ENCODE measurements at regions not wholly inside any gene's neighbourhood (a gene's known extent, or its start where the extent isn't known, plus 50 kb on each side); places are given as distances from the start of the nearest gene placed in this dataset.

DNA sequence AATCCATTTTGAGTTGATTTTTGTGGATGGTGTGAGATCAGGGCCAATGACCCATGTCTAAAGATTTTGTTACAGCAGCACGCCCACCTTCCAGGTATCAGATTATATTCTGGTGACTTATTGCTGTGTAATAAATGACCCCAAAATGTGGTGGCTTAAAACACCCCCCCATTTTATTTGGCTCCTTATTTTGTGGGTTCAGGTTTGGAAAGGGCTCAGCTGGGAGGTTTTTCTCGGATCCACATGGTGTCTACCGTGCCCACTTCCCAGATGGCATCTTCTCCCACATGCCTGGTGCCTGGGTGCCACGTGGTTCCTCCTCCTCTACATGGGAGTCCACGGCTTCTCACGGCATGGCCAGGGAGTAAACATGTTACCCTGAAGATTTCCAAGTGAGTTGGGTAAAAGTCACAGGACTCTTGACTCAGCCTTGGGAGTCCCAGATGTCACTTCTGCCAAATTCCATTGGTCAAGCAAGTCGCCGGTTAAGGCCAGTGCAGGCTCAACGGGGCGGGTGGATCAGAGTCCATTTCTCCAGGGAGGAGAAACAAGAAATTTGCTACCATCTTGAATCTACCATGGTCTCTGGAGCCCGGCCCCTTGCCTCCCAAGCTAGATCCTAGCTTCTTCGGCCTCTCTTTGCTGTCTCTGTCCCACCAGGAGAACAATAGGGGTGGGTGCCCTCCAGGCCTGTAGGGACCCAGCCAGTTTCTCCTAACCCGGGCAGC, 214.3 kb downstream of the KIF26A start:
- Mint-ChIP-seq H3K27me3 (ENCODE audit: low read depth, poor library complexity) (peaks cover 37% of the 10 kb centered on the region), H3K4me3 (no peak overlapping the region), H3K27ac (no peak overlapping the region), H3K36me3 (ENCODE audit: low read depth) (no peaks in the 10 kb centered on the region), H3K9me3 (peaks cover 4% of the 10 kb centered on the region), H3K4me1 (peaks cover 5% of the 10 kb centered on the region)
- TF ChIP-seq, protein P1, sequence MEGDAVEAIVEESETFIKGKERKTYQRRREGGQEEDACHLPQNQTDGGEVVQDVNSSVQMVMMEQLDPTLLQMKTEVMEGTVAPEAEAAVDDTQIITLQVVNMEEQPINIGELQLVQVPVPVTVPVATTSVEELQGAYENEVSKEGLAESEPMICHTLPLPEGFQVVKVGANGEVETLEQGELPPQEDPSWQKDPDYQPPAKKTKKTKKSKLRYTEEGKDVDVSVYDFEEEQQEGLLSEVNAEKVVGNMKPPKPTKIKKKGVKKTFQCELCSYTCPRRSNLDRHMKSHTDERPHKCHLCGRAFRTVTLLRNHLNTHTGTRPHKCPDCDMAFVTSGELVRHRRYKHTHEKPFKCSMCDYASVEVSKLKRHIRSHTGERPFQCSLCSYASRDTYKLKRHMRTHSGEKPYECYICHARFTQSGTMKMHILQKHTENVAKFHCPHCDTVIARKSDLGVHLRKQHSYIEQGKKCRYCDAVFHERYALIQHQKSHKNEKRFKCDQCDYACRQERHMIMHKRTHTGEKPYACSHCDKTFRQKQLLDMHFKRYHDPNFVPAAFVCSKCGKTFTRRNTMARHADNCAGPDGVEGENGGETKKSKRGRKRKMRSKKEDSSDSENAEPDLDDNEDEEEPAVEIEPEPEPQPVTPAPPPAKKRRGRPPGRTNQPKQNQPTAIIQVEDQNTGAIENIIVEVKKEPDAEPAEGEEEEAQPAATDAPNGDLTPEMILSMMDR (IDR thresholded peaks at IDR 0.05) = no peak
- DNase-seq = no peak

DNA sequence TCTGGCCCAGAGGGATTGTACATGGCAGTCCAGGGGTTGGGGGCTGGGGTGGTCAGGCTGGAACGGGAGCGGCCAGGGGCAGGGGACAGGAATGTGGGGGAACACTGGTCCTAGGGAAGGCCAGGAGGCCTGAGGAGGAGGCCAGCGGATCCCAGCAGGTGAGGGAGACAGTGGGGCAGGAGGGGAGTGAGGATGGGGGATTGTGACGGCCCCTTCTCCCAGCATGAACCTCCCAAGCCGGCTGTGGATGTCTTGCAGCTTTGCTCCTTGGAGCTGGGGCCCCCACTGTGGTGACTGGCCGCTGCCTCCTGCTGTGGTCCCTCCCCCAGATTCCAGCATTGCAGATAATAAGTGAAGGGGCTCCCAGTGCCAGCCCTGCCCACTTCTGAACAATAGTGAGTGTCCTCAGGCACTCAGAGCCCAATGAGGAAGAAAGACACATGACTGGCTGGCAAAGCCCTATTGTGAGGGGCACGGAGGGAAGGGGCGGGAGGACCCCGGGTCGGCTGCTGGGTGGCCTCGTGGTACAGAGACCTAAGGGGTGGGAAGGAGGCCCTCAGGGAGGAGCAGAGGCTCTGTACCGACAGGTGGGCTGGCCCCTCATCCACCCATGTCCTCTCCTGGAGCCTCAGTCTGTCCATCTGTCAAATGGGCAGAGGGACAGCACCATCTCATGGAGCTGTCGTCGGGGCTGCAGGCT, 215.0 kb downstream of the KIF26A start:
- Mint-ChIP-seq H3K9me3 (peaks cover 4% of the 10 kb centered on the region), H3K4me1 (peaks cover 5% of the 10 kb centered on the region), H3K27ac (no peak overlapping the region), H3K4me3 (no peak overlapping the region), H3K27me3 (ENCODE audit: low read depth, poor library complexity) (peaks cover 36% of the 10 kb centered on the region), H3K36me3 (ENCODE audit: low read depth) (no peaks in the 10 kb centered on the region)
- DNase-seq = no peak
- TF ChIP-seq, protein P1 (IDR thresholded peaks at IDR 0.05) = no peak

DNA sequence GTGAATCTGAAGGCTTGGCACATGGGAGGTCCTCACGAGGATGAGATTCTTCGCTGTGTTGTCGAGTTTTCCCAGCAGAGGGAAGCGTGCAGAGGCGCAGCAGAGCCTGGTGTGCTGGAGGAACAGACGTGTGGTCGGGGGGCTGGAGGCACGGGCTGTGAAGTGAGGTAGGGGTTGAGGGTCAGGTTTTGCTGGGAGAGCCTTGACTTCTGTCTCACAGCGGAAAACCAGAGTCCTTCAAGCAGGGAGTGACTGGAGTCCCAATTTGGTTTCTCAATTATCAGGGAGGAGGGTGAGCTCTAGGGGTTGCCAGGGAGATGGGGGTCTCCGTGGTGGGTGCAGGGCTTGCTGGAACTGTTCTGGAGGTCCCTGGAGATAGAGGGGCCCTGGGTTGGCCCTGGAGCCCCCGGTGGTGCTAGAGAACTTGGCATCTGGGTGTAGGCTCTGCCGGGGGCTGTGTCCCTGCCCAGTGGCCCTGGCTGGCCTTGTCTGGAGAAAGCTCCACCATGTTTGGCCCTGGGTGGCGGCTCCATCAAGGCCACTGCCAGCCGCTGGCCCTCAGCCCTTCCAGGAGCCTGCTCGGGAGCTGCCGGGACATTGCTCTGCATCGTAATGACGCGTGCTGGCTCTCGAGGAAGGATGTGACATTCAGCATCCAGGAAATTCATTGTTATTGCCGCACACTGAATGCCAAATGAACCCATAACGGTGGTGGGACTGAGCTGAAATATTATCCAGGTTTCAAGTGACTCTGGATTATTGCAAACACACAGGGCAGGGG, 215.7 kb downstream of the KIF26A start:
- H3K4me3 Mint-ChIP-seq = no peak overlapping the region
- peaks cover 5% of the 10 kb centered on the region for H3K4me1 Mint-ChIP-seq
- H3K27ac Mint-ChIP-seq = no peak overlapping the region
- H3K36me3 Mint-ChIP-seq (ENCODE audit: low read depth) = no peaks in the 10 kb centered on the region
- peaks cover 4% of the 10 kb centered on the region for H3K9me3 Mint-ChIP-seq
- no peak for DNase-seq
- H3K27me3 Mint-ChIP-seq (ENCODE audit: low read depth, poor library complexity) = peaks cover 37% of the 10 kb centered on the region
- TF ChIP-seq, protein P1 (IDR thresholded peaks at IDR 0.05) = no peak

DNA sequence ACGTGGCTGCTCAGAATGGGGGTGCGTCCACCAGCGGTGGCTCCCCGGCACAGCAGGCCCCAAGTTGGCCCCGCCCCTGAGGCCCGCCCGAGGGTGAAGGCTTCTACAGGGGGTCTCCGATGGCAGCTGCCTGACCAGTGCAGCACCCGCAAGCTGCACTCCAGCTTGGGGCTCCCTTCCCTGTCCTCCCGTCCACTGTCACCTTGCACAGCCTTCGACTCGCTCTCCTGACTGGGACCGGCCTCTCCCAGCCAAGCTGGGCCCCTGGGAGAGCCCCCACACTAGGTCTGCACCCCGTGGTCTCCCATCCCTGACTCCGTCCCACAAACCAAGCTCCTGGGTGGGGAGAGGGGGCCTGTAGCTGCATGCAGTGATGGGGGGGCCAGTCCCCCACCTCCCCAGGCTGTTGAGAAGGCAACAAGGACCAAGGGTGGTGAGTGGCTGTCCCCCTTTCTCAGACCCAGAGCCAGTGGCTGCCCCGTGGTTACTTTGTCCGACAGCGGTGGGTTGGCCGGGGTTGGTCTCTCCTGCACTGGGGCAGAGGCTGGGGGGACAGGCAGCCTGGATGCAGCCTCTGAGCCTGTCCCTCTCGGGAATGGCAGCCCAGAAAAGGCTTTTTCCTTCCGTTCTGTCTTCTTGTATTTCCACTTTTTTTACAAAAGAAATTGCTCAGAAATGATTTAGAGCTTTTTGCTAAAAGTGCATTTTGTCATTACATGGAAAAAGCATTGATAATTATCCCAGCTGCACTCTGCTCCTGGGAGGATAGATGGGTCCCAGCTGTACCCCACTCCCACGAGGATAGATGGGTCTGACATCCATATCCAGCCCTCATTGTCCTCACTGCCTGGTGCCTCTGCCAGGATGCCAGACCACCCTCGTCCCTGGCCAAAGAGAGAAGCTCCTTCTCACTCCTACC, 217.0 kb downstream of the KIF26A start:
- H3K4me3 Mint-ChIP-seq = no peak overlapping the region

More for the DNA sequence above, 217.0 kb downstream of the KIF26A start:
- H3K9me3 Mint-ChIP-seq = peaks cover 4% of the 10 kb centered on the region
- no peaks in the 10 kb centered on the region for H3K36me3 Mint-ChIP-seq (ENCODE audit: low read depth)
- peaks cover 5% of the 10 kb centered on the region for H3K4me1 Mint-ChIP-seq
- no peak overlapping the region for H3K27ac Mint-ChIP-seq
- TF ChIP-seq, protein P1 (IDR thresholded peaks at IDR 0.05) = no peak
- peaks cover 29% of the 10 kb centered on the region for H3K27me3 Mint-ChIP-seq (ENCODE audit: low read depth, poor library complexity)
- no peak for DNase-seq
